Mesenteric fat pad (tissue), 1 donor: ENCODE measurements at regions not wholly inside any gene's neighbourhood (a gene's known extent, or its start where the extent isn't known, plus 50 kb on each side); places are given as distances from the start of the nearest gene placed in this dataset.
A peak's percentile ranks its signal among the peaks of the same experiment; 100 is the strongest.
"Not testable (repeated sequence)": the region's sequence is repeated elsewhere in the genome, so short reads cannot be mapped to it uniquely, and the experiment has no call there.

Experiments used
- DNase-seq: peaks from one replicate; pipeline ENCODE4 v3.0.0-alpha.2; 2020; ENCODE audit warnings: low spot score
- donor health status: DM: yes; HTN: yes; CAD: no.

GRCh38 chr3:166453478-166453877 lies 616.3 kb upstream of the BCHE start:
- DNase-seq, result no peak

GRCh38 chr3:166451997-166452396 lies 614.8 kb upstream of the BCHE start:
- DNase-seq, result no peak

GRCh38 chr3:166447513-166447912 lies 610.3 kb upstream of the BCHE start:
- no peak for DNase-seq

GRCh38 chr3:166446986-166447385 lies 609.8 kb upstream of the BCHE start:
- no peak for DNase-seq

DNA sequence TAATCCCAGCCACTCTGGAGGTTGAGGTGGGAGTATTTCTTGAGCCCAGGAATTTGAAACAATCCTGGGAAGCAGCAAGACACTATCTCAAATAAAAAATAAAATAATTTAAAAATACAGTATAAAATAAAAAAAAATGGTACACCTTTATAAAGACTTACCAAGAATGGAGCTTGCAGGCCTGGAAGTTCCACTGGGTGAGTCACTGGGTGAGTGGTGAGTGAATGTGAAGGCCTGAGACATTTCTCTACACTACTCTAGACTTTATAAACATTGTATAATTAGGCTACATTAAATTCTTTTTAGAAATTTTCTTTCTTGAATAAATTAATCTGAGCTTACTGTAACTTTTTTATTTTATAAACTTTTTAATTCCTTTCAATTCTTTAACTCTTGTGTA lies 609.1 kb upstream of the BCHE start:
- no peak for DNase-seq

- DNase-seq, result no peak
Measured at GRCh38 chr3:166445865-166446264, 608.6 kb upstream of the BCHE start.

DNA sequence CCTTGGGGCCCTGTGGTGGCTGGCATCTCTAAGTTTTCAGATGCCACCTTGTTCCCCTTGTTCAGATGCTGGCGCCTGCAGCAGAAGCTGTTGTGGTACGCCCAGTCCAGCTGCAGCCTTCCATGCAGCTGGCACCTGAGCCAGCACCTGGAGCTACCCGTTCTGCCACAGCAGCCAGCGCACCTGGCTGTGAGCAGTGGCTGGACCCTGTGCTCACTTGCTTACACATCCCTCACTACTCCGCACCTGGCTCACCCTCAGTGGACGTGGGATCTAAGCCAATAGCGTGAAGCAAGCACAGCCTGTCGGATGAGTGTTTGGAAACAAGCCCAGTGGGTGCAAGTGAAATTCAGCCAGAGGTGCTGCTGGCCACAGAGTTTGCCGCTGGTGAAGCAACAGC lies 607.5 kb upstream of the BCHE start:
- DNase-seq, result peak; percentile 77

DNA sequence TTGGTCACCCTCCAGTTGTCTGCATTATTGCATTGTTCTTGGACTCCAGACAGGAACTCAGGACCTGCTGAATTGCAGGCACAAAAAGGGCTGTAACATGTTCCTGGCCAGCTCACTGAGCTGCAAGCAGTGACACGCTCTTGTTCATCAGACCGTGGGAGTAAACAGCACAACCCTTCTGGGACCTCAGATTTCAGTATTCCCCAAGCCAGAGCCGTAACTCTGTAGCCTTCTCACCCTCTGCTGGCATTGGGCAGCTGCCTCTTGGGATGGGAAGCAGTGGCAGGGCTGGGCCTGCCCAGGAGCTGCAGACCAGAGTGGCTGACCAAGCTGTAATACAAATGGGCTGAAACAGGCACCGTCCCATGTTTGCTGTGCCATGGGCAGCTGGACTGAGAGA lies 607.1 kb upstream of the BCHE start:
- no peak for DNase-seq

DNA sequence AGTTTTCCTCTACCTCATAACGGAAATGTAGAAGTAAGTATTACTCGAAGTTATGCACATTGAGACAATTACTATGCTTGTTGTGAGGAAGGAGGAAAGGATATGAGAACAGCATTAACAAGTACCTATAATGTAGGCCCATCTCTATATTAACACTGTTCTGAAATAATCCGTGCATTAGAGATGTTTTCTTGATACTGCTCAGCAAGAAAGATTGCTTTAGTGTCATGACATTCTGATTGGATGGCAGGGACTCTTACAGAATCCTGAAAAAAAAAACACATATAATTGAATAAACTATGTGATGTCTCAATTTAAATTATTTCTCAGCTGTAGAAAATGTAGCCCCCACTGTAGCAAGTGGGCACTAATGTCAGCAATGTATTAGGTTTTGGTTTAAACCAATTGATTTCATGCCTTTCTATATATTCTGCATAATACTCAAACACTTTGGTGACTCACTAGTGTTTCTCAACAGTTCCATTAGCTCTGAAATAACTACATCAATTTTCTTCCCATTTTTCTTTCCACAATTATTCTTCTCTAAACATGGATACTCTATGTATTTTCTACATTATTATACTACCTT lies 598.3 kb upstream of the BCHE start:
- no peak for DNase-seq

DNA sequence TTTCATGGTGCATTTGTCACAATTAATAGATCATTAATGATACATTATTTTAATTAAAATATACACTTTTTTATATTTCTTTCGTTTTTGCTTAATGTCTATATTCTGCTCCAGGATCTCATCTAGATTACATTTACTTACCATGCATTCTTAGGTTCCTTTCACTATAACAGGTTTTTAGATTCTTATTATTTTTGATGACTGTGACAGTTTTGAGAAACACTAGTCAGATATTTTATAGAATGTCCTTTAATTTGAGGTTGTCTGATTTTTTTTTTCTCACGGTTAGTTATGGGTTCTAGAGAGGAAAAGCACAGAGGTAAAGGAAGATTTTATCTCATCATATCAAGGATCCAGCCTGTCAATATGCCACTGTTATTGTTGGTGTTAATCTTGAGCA lies 595.8 kb upstream of the BCHE start:
- no peak for DNase-seq

DNA sequence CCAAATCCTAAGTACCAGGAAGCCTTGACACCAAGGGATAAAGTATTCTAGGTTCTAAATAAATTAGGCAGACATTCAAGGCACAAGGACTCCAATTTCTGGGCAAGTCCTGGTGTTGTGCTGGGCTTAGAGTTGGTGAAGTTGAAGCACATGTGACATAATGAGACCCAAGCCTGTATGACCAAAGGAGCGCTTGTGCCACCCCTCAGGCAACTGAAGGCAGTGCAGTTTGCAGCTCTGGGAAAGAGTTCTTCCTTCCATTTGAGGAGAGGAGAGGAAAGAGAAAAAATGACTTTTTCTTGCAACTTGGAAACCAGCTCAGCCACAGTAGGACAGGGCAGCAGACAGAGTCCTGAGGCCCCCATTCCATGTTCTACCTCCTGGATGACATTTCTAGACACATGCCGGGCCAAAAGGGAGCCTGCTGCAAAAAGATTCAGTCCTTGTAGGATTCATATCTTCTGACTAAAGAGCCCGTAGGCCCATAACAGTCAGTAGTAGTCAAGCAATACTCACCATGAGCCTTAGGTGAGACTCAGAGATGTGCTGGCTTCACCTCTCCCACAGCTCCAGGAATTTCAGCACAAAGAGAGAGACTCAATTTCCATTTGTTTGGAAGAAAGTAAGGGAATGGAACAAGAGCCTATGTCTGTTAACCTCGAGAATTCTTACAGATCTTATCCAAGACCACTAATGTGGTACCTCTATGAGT lies 588.8 kb upstream of the BCHE start:
- DNase-seq, result no peak

GRCh38 chr3:166425021-166425420 lies 587.8 kb upstream of the BCHE start:
- no peak for DNase-seq

GRCh38 chr3:166423824-166424513 lies 586.7 kb upstream of the BCHE start:
- DNase-seq, result not testable (repeated sequence)

DNA sequence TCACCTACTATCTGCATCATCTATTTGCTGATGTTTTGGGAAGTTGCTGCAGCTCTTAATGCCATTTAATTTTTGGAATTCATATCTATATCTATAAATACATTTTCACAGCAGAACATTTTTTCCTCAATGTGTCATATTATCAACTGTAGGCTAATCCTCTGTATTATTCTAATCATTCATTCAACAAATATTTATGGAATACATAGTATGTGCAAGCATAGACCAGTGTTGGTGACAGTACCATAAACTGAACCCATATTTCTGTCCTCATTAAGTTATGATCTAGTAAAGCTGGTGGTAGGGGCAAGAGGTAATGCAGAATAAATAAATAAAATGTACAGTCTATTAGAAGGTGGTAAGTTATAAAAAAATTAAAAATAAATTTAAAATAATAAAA lies 585.3 kb upstream of the BCHE start:
- DNase-seq, result no peak

DNA sequence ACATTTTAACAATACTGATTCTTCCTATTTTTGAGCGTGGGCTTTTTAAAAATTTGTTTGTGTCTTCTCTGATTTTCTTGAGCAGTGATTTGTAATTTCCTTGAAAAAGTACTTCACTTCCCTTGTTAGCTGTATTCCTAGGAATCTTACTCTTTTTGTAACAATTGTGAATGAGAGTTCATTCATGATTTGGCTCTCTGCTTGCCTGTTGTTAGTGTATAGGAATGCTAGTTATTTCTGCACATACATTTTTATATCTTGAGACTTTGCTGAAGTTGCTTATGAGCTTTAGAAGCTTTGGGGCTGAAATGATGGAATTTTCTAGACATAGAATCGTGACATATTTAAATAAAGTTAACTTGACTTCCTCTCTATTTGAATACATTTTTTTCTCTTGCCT lies 582.8 kb upstream of the BCHE start:
- DNase-seq, result no peak

- DNase-seq, result no peak
Measured at GRCh38 chr3:166405896-166406295, 568.7 kb upstream of the BCHE start.

- no peak for DNase-seq
Measured at GRCh38 chr3:166405465-166405864, 568.2 kb upstream of the BCHE start.

DNA sequence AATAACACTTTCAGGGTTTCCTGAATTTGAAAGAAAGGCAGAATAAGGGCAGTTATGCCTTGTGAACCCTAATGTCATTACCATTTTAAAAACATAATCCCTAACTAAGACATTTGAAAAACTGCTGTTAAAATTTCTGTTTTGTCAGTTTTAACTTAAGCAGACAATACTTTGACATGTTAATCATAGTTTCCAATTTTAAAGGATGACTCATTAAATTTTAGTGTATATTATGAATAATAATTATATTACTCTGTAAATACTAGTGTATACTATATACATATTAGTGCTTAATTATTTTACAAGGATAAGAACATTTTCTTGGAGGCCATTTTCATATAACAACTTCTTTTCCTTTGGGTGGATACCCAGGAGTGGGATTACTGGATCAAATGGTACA lies 553.1 kb upstream of the BCHE start:
- DNase-seq, result no peak

DNA sequence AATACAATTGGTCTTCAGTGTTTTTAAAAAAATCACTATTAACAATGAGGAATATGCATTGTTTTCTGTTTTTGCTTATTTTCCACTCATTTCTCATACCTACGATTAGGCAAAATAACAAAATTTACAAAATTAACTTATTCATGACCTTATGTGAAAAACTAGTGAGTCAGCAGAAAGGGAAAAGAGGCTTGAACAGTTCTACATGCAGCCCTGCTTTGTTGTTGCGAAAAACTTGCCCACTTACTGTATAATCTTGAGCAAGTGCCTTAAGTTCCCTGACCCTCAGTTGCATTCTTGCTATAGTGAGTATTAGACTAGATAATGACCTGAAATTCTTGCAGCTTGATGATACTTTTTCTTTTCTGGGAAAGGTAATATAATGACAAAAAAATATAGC lies 551.1 kb upstream of the BCHE start:
- no peak for DNase-seq

GRCh38 chr3:166372571-166373106 lies 535.4 kb upstream of the BCHE start:
- no peak for DNase-seq

- DNase-seq, result no peak
Measured at GRCh38 chr3:166367947-166368533, 530.8 kb upstream of the BCHE start.

DNA sequence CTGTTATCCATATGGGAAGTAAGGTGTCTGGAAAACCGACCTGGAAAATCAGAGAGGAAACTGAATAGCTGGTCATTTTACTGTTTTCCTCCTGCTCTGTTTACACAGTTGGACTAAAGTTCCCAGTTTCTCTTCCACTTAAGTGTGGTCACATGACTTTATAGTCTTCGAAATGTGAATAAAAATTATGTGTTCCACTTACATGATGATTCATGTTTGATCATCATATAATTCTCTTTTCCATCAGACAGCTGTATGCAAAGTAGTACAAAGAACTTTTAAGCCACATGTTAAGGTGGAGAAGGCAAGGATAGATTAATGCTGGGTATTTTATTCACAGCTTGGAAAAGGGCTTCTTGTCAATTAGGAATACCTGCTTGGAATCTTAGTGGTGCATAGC lies 525.5 kb upstream of the BCHE start:
- no peak for DNase-seq
